ENCODE measurements at regions not wholly inside any gene's neighbourhood (a gene's known extent, or its start where the extent isn't known, plus 50 kb on each side); places are given as distances from the start of the nearest gene placed in this dataset.
"Not testable (repeated sequence)": the region's sequence is repeated elsewhere in the genome, so short reads cannot be mapped to it uniquely, and the experiment has no call there.

- no peak overlapping the region for H3K4me3 ChIP-seq (ENCODE audit: low read length)
- no peak for DNase-seq (ENCODE audit: low read depth, low spot score)
These were observed 54.6 kb downstream of the DKK1 start for GRCh38 chr10:52368725-52369124.

GRCh38 chr10:52374207-52374606 lies 60.1 kb downstream of the DKK1 start:
- DNase-seq (ENCODE audit: low read depth, low spot score), result not testable (repeated sequence)

GRCh38 chr10:52376694-52377354 lies 62.7 kb downstream of the DKK1 start:
- DNase-seq (ENCODE audit: low read depth, low spot score), result no peak
- no peak overlapping the region for H3K4me3 ChIP-seq (ENCODE audit: low read length)

More at GRCh38 chr10:52374207-52374606, 60.1 kb downstream of the DKK1 start:
- H3K4me3 ChIP-seq (ENCODE audit: low read length), result not testable (repeated sequence)

GRCh38 chr10:52378124-52378523 lies 64.0 kb downstream of the DKK1 start:
- DNase-seq (ENCODE audit: low read depth, low spot score), result no peak

GRCh38 chr10:52379287-52379686 lies 65.2 kb downstream of the DKK1 start:
- H3K4me3 ChIP-seq (ENCODE audit: low read length), result no peak overlapping the region
- DNase-seq (ENCODE audit: low read depth, low spot score), result no peak

More at GRCh38 chr10:52378124-52378523, 64.0 kb downstream of the DKK1 start:
- no peak overlapping the region for H3K4me3 ChIP-seq (ENCODE audit: low read length)

- DNase-seq (ENCODE audit: low read depth, low spot score), result no peak
These were observed 69.0 kb downstream of the DKK1 start for GRCh38 chr10:52383088-52383487.

GRCh38 chr10:52387744-52388143 lies 73.7 kb downstream of the DKK1 start:
- H3K4me3 ChIP-seq (ENCODE audit: low read length), result no peak overlapping the region
- DNase-seq (ENCODE audit: low read depth, low spot score), result no peak

More at GRCh38 chr10:52383088-52383487, 69.0 kb downstream of the DKK1 start:
- H3K4me3 ChIP-seq (ENCODE audit: low read length), result no peak overlapping the region

- DNase-seq (ENCODE audit: low read depth, low spot score), result no peak
- H3K4me3 ChIP-seq (ENCODE audit: low read length), result no peak overlapping the region
These were observed 76.3 kb downstream of the DKK1 start for GRCh38 chr10:52390388-52390787.

GRCh38 chr10:52391927-52392602 lies 78.0 kb downstream of the DKK1 start:
- H3K4me3 ChIP-seq (ENCODE audit: low read length), result no peak overlapping the region
- DNase-seq (ENCODE audit: low read depth, low spot score), result no peak

GRCh38 chr10:52394246-52394645 lies 80.2 kb downstream of the DKK1 start:
- H3K4me3 ChIP-seq (ENCODE audit: low read length), result no peak overlapping the region
- DNase-seq (ENCODE audit: low read depth, low spot score), result no peak

GRCh38 chr10:52400562-52400961 lies 86.5 kb downstream of the DKK1 start:
- H3K4me3 ChIP-seq (ENCODE audit: low read length), result no peak overlapping the region
- no peak for DNase-seq (ENCODE audit: low read depth, low spot score)

GRCh38 chr10:52403801-52404200 lies 89.7 kb downstream of the DKK1 start:
- H3K4me3 ChIP-seq (ENCODE audit: low read length); DNase-seq (ENCODE audit: low read depth, low spot score): not testable (repeated sequence)

GRCh38 chr10:52409195-52409594 lies 95.1 kb downstream of the DKK1 start:
- no peak for DNase-seq (ENCODE audit: low read depth, low spot score)
- H3K4me3 ChIP-seq (ENCODE audit: low read length), result no peak overlapping the region

GRCh38 chr10:52409928-52410327 lies 95.8 kb downstream of the DKK1 start:
- no peak overlapping the region for H3K4me3 ChIP-seq (ENCODE audit: low read length)
- no peak for DNase-seq (ENCODE audit: low read depth, low spot score)

GRCh38 chr10:52410916-52411315 lies 96.8 kb downstream of the DKK1 start:
- no peak overlapping the region for H3K4me3 ChIP-seq (ENCODE audit: low read length)
- DNase-seq (ENCODE audit: low read depth, low spot score), result no peak

- no peak for DNase-seq (ENCODE audit: low read depth, low spot score)
- no peak overlapping the region for H3K4me3 ChIP-seq (ENCODE audit: low read length)
These were observed 105.2 kb downstream of the DKK1 start for GRCh38 chr10:52419281-52419680.

- no peak overlapping the region for H3K4me3 ChIP-seq (ENCODE audit: low read length)
- no peak for DNase-seq (ENCODE audit: low read depth, low spot score)
These were observed 106.6 kb downstream of the DKK1 start for GRCh38 chr10:52420656-52421055.

- H3K4me3 ChIP-seq (ENCODE audit: low read length), result no peak overlapping the region
- DNase-seq (ENCODE audit: low read depth, low spot score), result no peak
These were observed 109.3 kb downstream of the DKK1 start for GRCh38 chr10:52423369-52423768.

GRCh38 chr10:52424341-52424740 lies 110.3 kb downstream of the DKK1 start:
- H3K4me3 ChIP-seq (ENCODE audit: low read length), result no peak overlapping the region
- no peak for DNase-seq (ENCODE audit: low read depth, low spot score)

- DNase-seq (ENCODE audit: low read depth, low spot score), result no peak
- H3K4me3 ChIP-seq (ENCODE audit: low read length), result no peak overlapping the region
These were observed 120.7 kb downstream of the DKK1 start for GRCh38 chr10:52434734-52435133.

GRCh38 chr10:52436664-52437063 lies 122.6 kb downstream of the DKK1 start:
- no peak overlapping the region for H3K4me3 ChIP-seq (ENCODE audit: low read length)
- DNase-seq (ENCODE audit: low read depth, low spot score), result no peak
